NCI-H2227 (cell line): ENCODE measurements at regions not wholly inside any gene's neighbourhood (a gene's known extent, or its start where the extent isn't known, plus 50 kb on each side); places are given as distances from the start of the nearest gene placed in this dataset.
"Not testable (repeated sequence)": the region's sequence is repeated elsewhere in the genome, so short reads cannot be mapped to it uniquely, and the experiment has no call there.

Experiments
- DNase-seq: peaks from one replicate; lab custom pipeline; 2025; ENCODE audit not compliant: unreplicated experiment; lab: John Stamatoyannopoulos, UW

- no peak for DNase-seq
Measured at GRCh38 chr3:177336873-177337450, 139.7 kb upstream of the TBL1XR1 start.

- DNase-seq, result no peak
Measured at GRCh38 chr3:177337541-177338331, 140.5 kb upstream of the TBL1XR1 start.

DNA sequence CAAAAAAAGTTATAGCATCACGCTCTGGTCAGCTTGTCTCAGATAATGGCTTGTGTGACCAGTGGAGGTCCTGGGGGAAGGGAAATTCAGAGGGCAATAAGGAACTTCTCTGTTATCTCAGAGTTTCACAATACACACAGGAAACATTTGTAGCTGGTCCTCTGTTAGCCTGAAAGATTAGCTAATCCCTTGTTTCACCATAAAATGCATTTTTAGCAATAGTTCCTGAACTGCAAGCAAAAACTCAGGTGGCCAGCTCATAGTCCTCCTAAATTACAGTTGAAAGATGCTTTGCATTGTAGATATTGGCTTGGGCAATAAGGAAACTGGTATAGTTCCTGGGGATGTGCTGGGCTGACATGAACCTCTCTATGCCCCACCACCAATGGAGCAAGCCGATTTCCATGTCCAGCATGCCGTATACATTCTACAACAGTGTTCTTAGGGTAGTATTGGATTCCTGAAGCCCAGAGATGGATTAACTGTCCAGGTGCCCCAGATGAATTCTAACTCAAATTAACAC is 141.5 kb upstream of the TBL1XR1 start:
- no peak for DNase-seq

DNA sequence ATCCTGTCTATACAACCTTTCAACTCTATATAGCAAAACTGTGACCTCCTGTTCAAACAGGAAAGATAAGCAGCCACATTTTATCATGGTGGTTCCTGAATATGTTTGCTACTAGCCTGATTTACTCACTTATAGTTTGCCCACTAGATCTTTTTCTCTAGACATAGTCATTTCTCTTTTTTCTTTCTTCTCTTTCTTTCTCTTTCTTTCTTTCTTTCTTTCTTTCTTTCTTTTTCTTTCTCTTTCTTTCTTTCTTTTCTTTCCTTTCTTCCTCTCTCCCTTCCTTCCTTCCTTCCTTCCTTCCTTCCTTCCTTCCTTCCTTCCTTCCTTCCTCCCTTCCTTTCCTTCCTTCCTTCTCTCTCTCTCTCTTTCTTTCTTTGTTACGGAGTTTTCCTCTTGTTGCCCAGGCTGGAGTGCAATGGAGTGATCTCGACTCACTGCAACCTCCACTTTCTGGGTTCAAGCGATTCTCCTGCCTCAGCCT is 142.0 kb upstream of the TBL1XR1 start:
- not testable (repeated sequence) for DNase-seq

GRCh38 chr3:177340243-177340830 is 143.1 kb upstream of the TBL1XR1 start:
- no peak for DNase-seq

DNA sequence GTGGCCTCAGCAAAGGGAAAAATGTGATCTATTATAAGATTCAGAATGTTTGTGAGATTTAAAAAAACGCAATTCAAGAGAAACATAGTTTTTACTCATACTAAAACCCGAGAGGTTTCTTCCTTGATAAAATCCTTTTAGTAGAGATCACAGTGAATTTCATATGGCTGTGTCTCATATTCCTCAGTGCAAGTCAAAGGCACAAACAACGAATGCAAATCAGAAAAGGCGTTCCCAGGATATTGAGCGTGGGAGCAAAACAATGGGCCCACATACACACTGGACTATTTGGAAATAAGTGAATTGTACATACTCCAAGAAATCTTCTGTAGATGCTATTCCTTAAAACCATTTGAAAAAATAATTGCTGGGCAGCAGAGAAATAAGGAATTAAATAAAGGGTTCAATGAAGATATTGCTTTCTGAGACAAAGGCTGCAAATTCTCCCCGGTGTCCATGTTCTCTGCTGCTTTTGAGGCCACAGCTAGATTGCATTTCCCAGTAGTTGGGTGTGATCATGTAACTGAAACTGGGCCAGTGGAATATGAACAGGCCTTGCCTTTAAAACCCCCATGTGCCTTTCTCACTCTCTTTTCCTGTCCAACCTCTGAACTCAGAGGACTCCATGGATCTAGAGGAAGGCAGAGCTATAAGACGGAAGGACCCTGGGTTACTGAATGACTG is 144.6 kb upstream of the TBL1XR1 start:
- DNase-seq, result no peak

GRCh38 chr3:177343122-177343625 is 145.9 kb upstream of the TBL1XR1 start:
- no peak for DNase-seq

GRCh38 chr3:177345049-177345972 is 148.0 kb upstream of the TBL1XR1 start:
- peak; percentile 57 for DNase-seq

GRCh38 chr3:177345973-177346503 is 148.8 kb upstream of the TBL1XR1 start:
- no peak for DNase-seq

DNA sequence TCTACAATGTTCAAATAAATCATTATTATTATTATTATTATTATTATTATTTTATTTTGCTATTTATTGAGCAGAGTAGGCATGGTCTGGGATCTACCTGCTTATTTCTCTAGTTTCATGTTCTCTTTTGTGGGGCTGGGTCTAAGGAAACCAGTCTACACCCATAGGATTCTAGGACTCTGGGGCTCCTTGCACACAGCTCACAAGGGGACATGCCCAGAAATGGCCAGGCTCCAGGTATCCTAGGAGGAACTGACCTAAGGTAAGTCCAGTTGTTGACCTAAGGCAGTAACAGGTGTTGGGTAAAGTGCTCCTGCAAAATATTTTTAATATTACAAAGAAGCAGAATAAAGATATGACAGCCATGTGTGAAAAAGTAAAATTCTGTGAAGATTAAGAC is 149.6 kb upstream of the TBL1XR1 start:
- no peak for DNase-seq

GRCh38 chr3:177347611-177348010 is 150.3 kb upstream of the TBL1XR1 start:
- DNase-seq, result no peak

DNA sequence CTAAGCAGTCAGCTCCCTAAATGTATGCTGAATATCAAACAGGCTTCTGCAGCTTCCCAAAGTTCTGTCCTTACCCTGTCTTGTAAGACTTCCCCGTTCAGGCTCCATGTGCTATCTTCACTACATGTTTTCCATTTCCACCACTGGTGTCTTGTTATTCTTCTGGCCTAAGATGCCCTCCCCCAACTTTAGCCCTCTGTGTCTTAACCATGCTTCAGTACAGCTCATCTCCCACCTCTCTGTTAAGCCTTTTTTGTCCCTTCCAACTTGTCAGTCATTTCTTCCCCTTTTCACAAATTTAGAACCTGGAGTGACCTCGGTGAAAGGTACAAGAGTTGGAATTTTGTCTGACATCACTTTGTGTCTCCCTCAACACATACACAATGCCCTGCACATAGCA is 151.7 kb upstream of the TBL1XR1 start:
- DNase-seq, result no peak

DNA sequence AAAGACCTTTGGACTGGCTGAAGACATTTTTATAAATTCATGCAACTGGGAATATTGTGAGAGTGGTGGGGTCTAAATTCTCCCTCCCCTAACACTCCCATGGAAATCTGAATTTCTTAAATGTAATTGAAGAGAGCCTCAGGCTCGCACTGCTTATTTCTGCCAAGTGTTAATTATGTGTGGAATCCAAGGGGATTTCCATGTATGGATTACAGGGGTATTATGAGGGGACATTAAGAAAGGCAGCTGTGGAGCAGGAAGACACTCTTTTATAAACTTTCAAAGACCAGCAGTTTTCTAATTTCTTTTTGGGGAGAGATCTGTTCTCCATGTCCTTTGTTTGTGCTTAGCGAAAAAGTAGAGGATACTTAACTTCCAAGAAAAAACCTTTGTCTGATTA is 152.1 kb upstream of the TBL1XR1 start:
- no peak for DNase-seq

DNA sequence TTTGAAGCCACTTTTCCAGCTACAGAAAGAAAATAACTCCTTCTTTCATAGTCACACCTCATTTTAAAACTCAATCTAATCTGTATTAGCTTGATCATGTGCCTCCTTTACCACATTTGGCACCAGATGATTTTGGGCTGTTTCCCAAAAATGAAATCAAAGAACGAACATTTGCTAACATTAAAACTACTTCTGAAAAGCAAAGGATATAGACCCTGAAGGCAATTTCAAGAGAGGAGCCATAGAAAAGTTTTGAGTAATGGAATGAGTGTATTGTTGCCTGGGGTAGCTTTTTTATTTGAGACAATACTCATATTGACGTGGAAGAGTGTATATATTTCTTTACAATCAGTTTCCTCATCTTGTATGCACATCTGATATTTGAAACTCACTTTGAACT is 152.8 kb upstream of the TBL1XR1 start:
- DNase-seq, result no peak

DNA sequence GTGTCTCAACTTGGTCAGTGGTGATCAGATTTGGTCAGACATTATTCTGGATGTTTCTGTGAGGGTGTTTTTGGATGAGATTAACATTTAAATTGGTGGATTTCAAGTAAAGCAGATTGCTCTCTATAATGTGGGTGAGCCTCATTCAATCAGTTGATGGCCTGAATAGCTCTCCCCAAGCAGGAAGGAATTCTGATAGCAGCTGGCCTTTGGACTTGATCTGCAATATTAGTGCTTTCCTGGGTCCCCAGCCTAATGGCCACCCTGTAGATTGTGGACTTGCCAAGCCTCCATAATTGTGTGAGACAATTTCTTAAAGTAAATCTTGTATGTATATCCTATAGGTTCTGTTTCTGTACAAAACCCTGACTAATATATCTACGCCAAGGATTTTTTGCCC is 153.9 kb upstream of the TBL1XR1 start:
- no peak for DNase-seq

DNA sequence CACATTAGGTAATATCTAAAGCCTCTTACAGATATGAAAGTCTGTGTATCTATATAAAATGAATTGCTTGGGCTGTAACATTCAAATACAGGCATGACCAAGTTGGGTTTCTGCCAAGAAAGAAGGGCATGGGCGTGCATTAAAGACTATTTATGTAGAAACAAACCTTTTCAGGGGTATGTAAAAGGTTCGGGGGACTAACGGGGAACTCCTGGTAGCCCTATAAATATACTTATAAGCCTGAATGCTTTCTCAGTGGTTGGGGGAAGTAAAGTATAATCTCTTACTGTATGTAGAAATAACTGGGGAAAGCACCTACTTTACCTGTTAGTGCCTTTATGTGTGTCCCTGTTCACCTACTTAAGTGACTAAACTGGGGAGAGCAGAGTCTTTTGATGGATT is 154.5 kb upstream of the TBL1XR1 start:
- DNase-seq, result no peak

GRCh38 chr3:177352424-177352823 is 155.1 kb upstream of the TBL1XR1 start:
- no peak for DNase-seq

- DNase-seq, result no peak
Measured at GRCh38 chr3:177353140-177353539, 155.9 kb upstream of the TBL1XR1 start.

DNA sequence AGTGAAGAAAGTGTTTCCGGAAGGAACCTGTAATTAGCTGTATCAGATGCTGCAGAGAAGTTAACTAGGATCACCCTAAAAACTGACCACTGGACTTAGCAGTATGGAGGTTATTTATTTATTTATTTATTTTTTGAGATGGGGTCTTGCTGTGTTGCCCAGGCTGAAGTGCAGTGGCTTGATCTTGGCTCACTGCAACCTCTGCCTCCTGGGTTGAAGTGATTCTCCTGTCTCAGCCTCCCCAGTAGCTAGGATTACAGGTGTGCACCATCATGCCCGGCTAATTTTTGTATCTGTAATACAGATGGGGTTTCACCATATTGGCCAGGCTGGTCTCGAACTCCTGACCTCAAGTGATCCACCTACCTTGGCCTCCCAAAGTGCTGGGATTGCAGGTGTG is 156.6 kb upstream of the TBL1XR1 start:
- DNase-seq, result not testable (repeated sequence)

DNA sequence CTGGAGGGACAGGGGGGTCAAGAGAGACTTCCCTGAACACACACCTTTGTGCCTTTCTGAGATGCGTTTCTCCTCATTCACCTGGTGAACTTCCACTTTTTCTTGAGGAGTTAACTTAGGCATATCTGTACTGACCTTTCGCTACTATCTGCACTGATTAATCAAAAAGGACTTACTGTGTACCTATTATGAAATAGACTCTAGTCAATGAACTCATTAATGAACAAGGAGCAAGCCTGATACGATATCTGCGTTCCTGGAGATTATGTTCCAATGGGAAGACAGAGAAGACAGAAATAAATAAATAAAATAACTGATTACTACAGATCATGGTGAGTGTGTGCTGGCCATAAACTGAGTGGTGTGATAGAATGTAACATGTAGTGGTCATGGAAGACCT is 157.2 kb upstream of the TBL1XR1 start:
- DNase-seq, result no peak
